CD14-positive monocyte (primary cell): ENCODE measurements at regions not wholly inside any gene's neighbourhood (a gene's known extent, or its start where the extent isn't known, plus 50 kb on each side); places are given as distances from the start of the nearest gene placed in this dataset.

ENCODE experiments used
- DNase-seq, 3 donors: peaks; one replicate each; pipeline ENCODE4 v3.0.0-alpha.2; 2011 to 2022
- H2AFZ ChIP-seq: 2 replicates; pipeline ENCODE4 v1.6.0; 2012; ENCODE audit warnings: mild to moderate bottlenecking, low read depth, low read length, inconsistent platforms; ENCODE audit not compliant: insufficient read depth, poor library complexity, severe bottlenecking
- H3K27ac ChIP-seq, 2 donors: 1 replicate in 1 of 2; 2 replicates in 1 of 2; pipeline ENCODE4 v1.5.1; 2012 to 2013; ENCODE audit warnings: low read length in 2 of 2, control low read depth in 1 of 2, inconsistent platforms in 1 of 2, low read depth in 1 of 2, mild to moderate bottlenecking in 1 of 2
- H3K27me3 ChIP-seq, 2 donors: one replicate each; pipeline versions ENCODE4 v1.6.0 to v1.6.1; 2011 to 2013; ENCODE audit warnings: low read length in 2 of 2; ENCODE audit not compliant: control insufficient read depth in 2 of 2, insufficient read depth in 2 of 2
- H3K36me3 ChIP-seq, 2 donors: replicated peaks in 1 of 2; 1 replicate in 1 of 2; 2 replicates in 1 of 2; pipeline versions ENCODE4 v1.5.1 to v1.6.1; 2012 to 2013; ENCODE audit warnings: low read length in 2 of 2, control low read depth in 1 of 2, inconsistent platforms in 1 of 2, mild to moderate bottlenecking in 1 of 2; ENCODE audit not compliant: insufficient read depth in 2 of 2, control insufficient read depth in 1 of 2
- H3K4me1 ChIP-seq, 2 donors: 1 replicate in 1 of 2; 2 replicates in 1 of 2; pipeline versions ENCODE4 v1.5.1 to v1.6.1; 2012 to 2013; ENCODE audit warnings: low read length in 2 of 2, control low read depth in 1 of 2, inconsistent platforms in 1 of 2, mild to moderate bottlenecking in 1 of 2, moderate library complexity in 1 of 2; ENCODE audit not compliant: insufficient read depth in 2 of 2, control insufficient read depth in 1 of 2
- H3K4me2 ChIP-seq: replicated peaks from 2 replicates; pipeline ENCODE3; 2012; ENCODE audit warnings: low read length, moderate library complexity, mild to moderate bottlenecking; ENCODE audit not compliant: poor library complexity, severe bottlenecking; ENCODE audit errors: extremely low read depth
- H3K4me3 ChIP-seq, 3 experiments: fragments of 200-600 bp in 1 of 3; sonication (generic) in 1 of 3; replicated peaks in 1 of 3; 1 replicate in 2 of 3; 2 replicates in 1 of 3; pipeline ENCODE4 v1.5.1; 2011 to 2013; ENCODE audit warnings: low read length in 3 of 3, mild to moderate bottlenecking in 3 of 3, control low read depth in 2 of 3, low read depth in 2 of 3, inconsistent platforms in 1 of 3, moderate library complexity in 1 of 3
- H3K79me2 ChIP-seq: 2 replicates; pipeline ENCODE4 v1.6.0; 2012; ENCODE audit warnings: mild to moderate bottlenecking, control low read depth, inconsistent platforms, low read length, moderate library complexity; ENCODE audit not compliant: insufficient read depth
- H3K9ac ChIP-seq: 2 replicates; pipeline ENCODE4 v1.6.0; 2017; ENCODE audit warnings: low read length, mild to moderate bottlenecking; ENCODE audit not compliant: insufficient read depth, poor library complexity, severe bottlenecking
- H3K9me3 ChIP-seq, 2 donors: replicated peaks in 1 of 2; 1 replicate in 1 of 2; 2 replicates in 1 of 2; pipeline versions ENCODE4 v1.5.1 to v1.6.1; 2012 to 2013; ENCODE audit warnings: low read length in 2 of 2, control low read depth in 1 of 2; ENCODE audit not compliant: control insufficient read depth in 1 of 2, insufficient read depth in 1 of 2
- H4K20me1 ChIP-seq: 2 replicates; pipeline ENCODE4 v1.6.0; 2012; ENCODE audit warnings: mild to moderate bottlenecking, low read length, control low read depth, moderate library complexity; ENCODE audit not compliant: insufficient read depth
- H3K27ac Mint-ChIP-seq, 7 donors: one replicate each; pipeline ENCODE4 v1.8.0; 2020; ENCODE audit warnings: mild to moderate bottlenecking in 7 of 7, mixed read lengths in 7 of 7, moderate library complexity in 6 of 7, inconsistent platforms in 2 of 7
- H3K27me3 Mint-ChIP-seq, 3 donors: one replicate each; pipeline ENCODE4 v1.8.0; 2021 to 2022; ENCODE audit warnings: low read depth in 3 of 3, mild to moderate bottlenecking in 3 of 3, mixed read lengths in 3 of 3, moderate library complexity in 3 of 3, inconsistent platforms in 1 of 3
- H3K36me3 Mint-ChIP-seq, 2 donors: one replicate each; pipeline ENCODE4 v1.8.0; 2020; ENCODE audit warnings: mixed read lengths in 2 of 2, inconsistent platforms in 1 of 2, mild to moderate bottlenecking in 1 of 2
- H3K4me1 Mint-ChIP-seq: one replicate; pipeline ENCODE4 v1.8.0; 2020; ENCODE audit warnings: mild to moderate bottlenecking, mixed read lengths
- H3K4me3 Mint-ChIP-seq, 2 donors: one replicate each; pipeline ENCODE4 v1.8.0; 2020; ENCODE audit warnings: mild to moderate bottlenecking in 2 of 2, mixed read lengths in 2 of 2, moderate library complexity in 1 of 2
- H3K9me3 Mint-ChIP-seq, 7 donors: one replicate each; pipeline ENCODE4 v1.8.0; 2020 to 2022; ENCODE audit warnings: mixed read lengths in 7 of 7, mild to moderate bottlenecking in 6 of 7, moderate library complexity in 6 of 7, inconsistent platforms in 2 of 7
- WGBS: methylation state at CpG from one replicate; pipeline ENCODE4 v1.1.5; 2013; ENCODE audit warnings: missing lambda C conversion rate; ENCODE audit not compliant: insufficient coverage; 5-methylcytosine and 5-hydroxymethylcytosine counted together
- intact Hi-C, 2 donors: fragments of 100-400 bp; cut with micrococcal nuclease; formaldehyde crosslinking; loops; one replicate each; pipeline versions ENCODE4 v1.15.0 to v1.15.1; 2023
- TF ChIP-seq, protein P1 (sequence below): fragments of 200-600 bp; IDR thresholded peaks from one replicate; pipeline ENCODE4 v1.8.0; 2022; ENCODE audit warnings: antibody characterized with exemption, mild to moderate bottlenecking

DNA sequence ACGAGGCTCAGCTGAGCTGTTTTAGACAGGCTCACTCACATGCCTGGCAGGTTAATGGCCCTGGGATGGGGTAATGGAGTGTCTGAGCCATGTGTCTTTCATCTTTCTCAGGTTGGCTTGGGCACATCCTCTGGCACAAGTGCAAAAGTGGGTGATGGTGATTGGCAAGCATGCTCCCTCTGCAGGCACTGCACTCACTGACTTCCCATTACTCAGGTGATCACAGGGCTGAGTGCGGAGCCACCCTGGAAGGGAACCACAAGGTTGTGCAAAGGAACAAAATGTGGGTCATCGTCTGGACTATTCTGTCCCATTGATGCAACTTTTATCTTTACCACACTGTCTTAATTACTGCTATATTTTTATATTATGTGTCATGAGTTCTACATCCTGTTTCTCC, 244.1 kb upstream of the AKR1E2 start:
- Histone ChIP-seq H4K20me1 (no peaks in the 10 kb centered on the region), H3K4me3 (no peak overlapping the region), H3K9me3 (no peaks in the 10 kb centered on the region), H3K9ac (no peak overlapping the region), H3K27ac (no peak overlapping the region), H3K4me2 (no peak overlapping the region), H3K27me3 (no peaks in the 10 kb centered on the region), H3K79me2 (no peaks in the 10 kb centered on the region), H3K36me3 (no peaks in the 10 kb centered on the region), H2AFZ (no peak overlapping the region), H3K4me1 (no peaks in the 10 kb centered on the region)
- Mint-ChIP-seq H3K27me3 (no peaks in the 10 kb centered on the region), H3K9me3 (peaks cover 0 to 5% (median 2%) of the 10 kb centered on the region in 7 donors), H3K4me1 (no peaks in the 10 kb centered on the region), H3K4me3 (no peak overlapping the region), H3K36me3 (no peaks in the 10 kb centered on the region), H3K27ac (no peak overlapping the region)
- 80% methylated on average over 1 of the region's 3 CpGs for WGBS
- TF ChIP-seq, protein P1, sequence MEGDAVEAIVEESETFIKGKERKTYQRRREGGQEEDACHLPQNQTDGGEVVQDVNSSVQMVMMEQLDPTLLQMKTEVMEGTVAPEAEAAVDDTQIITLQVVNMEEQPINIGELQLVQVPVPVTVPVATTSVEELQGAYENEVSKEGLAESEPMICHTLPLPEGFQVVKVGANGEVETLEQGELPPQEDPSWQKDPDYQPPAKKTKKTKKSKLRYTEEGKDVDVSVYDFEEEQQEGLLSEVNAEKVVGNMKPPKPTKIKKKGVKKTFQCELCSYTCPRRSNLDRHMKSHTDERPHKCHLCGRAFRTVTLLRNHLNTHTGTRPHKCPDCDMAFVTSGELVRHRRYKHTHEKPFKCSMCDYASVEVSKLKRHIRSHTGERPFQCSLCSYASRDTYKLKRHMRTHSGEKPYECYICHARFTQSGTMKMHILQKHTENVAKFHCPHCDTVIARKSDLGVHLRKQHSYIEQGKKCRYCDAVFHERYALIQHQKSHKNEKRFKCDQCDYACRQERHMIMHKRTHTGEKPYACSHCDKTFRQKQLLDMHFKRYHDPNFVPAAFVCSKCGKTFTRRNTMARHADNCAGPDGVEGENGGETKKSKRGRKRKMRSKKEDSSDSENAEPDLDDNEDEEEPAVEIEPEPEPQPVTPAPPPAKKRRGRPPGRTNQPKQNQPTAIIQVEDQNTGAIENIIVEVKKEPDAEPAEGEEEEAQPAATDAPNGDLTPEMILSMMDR = no peak
- intact Hi-C loops = no loop called here
- no peak for DNase-seq

DNA sequence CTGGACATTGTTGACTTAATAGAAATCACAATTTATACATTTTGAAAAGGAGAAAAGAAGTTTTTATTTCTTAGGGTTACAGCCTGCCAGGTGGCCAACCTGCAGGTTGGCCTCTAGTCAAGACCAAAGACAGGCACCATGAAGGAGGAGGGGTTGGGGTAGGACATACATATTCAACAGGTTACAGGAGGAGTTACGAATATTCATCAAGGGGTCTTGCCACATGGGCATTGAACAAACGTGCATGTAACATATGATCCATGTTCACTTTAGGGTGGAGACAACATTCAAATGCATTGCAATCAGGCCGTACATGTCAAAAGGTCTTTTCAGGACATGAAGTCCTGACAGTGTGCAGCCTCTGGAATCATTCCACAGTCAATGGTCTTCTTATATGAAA, 246.2 kb upstream of the AKR1E2 start:
- no peaks in the 10 kb centered on the region for H3K27me3 Mint-ChIP-seq
- H3K4me2 ChIP-seq = no peak overlapping the region
- no peak overlapping the region for H3K4me3 ChIP-seq
- peaks cover 2% of the 10 kb centered on the region for H3K4me1 Mint-ChIP-seq
- no peaks in the 10 kb centered on the region for H3K36me3 ChIP-seq
- intact Hi-C loops = no loop called here
- H3K9me3 ChIP-seq = no peaks in the 10 kb centered on the region
- DNase-seq = no peak
- no peaks in the 10 kb centered on the region for H3K36me3 Mint-ChIP-seq
- H3K27me3 ChIP-seq = no peaks in the 10 kb centered on the region
- H3K27ac ChIP-seq = no peak overlapping the region
- H3K4me3 Mint-ChIP-seq = no peak overlapping the region
- H3K9me3 Mint-ChIP-seq = peaks cover 0 to 7% (median 2%) of the 10 kb centered on the region in 7 donors
- H3K4me1 ChIP-seq = no peaks in the 10 kb centered on the region
- no peak overlapping the region for H3K27ac Mint-ChIP-seq
- H3K79me2 ChIP-seq = no peaks in the 10 kb centered on the region
- no peak overlapping the region for H3K9ac ChIP-seq
- no peak overlapping the region for H2AFZ ChIP-seq
- WGBS = 93% methylated on average over 2 of the region's 3 CpGs
- H4K20me1 ChIP-seq = no peaks in the 10 kb centered on the region
- TF ChIP-seq, protein P1 = no peak
